HG03066 (cell line): ENCODE measurements at regions not wholly inside any gene's neighbourhood (a gene's known extent, or its start where the extent isn't known, plus 50 kb on each side); places are given as distances from the start of the nearest gene placed in this dataset.
"Not testable (repeated sequence)": the region's sequence is repeated elsewhere in the genome, so short reads cannot be mapped to it uniquely, and the experiment has no call there.

ENCODE experiments used
- ATAC-seq: cut with Tn5 transposase; IDR thresholded peaks from one replicate; pipeline ENCODE4 v1.9.1; 2021; ENCODE audit warnings: low read depth; ENCODE audit not compliant: unreplicated experiment

DNA sequence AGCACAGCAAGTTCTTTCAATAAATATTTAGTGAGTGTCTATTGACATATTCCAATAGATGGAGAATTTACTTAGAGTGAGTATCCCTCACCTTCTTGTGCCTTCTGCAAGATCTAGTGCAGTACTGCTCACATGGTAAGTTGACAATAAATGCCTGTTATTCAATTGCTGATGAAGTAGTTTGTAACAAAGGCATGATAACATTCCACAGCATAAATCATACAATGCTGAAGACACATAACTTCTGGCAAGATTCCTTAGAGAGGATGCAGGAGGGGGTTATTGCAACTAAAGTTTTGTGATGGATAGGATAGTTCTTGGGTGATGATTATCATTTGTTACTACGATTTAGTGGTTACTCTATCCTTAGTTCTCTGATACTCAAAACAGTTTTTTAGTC, 112.2 kb upstream of the RBMS3 start:
- ATAC-seq, result no peak

- ATAC-seq, result no peak
These were observed 111.4 kb upstream of the RBMS3 start for GRCh38 chr3:29169451-29169850.

DNA sequence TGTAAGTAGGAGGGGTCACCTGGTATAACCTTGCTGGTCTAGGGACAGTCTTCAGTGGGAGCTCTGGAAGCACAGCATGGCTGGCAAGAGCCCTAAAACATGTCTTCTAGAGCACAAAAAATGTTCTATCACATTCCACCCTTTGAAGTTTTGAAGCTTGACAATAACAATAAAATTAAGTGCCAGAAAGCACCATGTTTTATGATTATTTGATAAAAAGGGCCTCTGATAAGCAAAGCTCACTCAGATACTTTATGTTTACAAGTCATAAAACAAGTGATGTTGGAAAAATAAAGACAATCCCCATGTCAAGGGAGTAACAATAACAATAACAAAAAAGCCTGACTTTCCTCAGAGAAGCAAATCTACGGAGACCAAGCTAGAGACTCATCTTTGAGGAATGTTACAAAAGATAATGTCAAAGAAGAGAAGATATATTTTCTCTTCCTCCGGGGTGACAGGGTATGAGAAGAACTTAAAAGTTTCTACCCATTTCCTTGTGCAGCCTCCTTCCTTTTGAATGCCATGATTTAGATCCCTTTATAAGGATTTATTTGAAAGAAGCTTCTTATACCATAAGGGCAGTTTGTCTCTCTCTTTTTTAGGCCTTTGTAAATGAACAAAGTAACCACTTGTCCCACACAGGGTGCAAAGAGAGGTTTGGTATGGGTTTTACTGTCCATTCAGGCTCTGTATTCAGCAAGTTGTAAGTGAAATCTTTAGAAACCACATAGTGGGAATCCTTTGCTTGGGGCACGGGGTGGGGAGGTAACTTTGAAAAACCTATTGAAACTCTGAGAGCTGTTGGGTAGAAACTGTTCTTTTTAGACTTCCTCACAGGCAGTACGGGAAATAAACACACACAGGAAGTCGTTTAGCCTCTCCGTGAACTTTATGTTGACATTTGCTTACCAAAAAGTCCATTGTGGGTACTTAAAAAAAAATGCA, 109.6 kb upstream of the RBMS3 start:
- ATAC-seq, result no peak

GRCh38 chr3:29176501-29176900, 104.4 kb upstream of the RBMS3 start:
- no peak for ATAC-seq

DNA sequence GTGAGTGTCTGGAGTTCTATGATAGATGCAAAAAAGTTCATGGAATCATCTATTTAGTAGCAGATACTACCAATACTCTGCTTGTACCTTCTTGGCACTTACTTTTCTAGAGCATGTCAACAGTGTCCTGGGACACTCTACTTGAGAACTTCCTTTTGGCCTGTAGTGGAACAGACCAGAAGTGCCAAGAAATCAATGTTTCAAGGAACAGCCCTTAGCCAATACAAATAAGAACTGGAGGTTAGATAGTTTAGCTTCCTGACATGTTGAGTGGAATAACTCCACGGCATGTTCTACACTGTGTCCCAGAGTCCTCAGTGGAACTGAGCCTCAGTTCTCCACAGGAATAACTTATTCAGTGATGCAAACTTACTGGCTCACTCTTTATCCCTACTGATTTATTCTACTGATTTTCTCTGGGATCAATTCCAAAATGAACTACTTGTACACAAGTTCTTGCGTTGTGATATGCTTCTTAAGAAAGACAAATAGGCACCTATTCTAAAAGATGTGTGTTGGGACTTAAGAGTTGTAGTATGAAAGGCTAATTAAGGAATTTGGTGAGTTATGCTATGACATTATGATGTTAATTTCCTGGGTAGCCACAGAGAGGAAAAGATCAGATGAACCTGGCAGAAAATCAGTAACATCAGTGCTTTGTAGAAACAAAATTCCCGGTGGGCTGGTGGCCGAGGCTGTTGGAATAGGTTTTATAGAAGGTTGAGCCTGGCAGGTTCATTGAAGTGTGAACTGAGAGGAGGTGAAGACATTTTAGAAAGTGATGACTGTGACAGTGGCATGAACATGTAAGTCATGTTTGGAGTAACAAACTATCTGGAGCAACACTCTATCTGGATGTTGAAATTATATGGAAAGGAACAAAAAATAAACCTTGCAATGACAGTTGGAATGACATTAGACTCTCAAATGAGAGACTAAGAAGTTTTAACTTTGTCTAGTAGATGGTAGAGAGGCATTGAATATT, 101.8 kb upstream of the RBMS3 start:
- no peak for ATAC-seq

- ATAC-seq, result peak; percentile 71
These were observed 99.6 kb upstream of the RBMS3 start for GRCh38 chr3:29181149-29181780.

- no peak for ATAC-seq
These were observed 99.0 kb upstream of the RBMS3 start for GRCh38 chr3:29181872-29182271.

- not testable (repeated sequence) for ATAC-seq
These were observed 98.0 kb upstream of the RBMS3 start for GRCh38 chr3:29182828-29183227.

- no peak for ATAC-seq
These were observed 97.4 kb upstream of the RBMS3 start for GRCh38 chr3:29183346-29184087.

DNA sequence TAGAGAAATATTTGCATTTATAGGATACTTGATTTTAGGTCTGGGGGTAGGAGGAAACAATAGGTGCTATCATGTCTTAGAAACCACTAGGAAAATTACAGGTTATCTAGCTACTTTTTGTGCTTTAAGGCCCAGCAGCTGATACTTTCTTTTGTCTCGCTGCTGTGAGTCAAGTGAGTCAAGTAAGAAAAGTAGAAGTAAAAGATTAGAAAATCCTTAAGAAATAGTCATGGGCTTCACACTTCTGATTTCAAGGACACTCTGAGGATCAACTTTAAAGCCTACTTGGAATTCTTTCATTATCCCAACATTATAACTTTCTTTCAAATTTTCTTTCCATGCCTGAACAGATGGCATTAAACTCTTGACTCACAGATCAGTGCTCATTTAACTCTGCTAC, 95.2 kb upstream of the RBMS3 start:
- no peak for ATAC-seq

DNA sequence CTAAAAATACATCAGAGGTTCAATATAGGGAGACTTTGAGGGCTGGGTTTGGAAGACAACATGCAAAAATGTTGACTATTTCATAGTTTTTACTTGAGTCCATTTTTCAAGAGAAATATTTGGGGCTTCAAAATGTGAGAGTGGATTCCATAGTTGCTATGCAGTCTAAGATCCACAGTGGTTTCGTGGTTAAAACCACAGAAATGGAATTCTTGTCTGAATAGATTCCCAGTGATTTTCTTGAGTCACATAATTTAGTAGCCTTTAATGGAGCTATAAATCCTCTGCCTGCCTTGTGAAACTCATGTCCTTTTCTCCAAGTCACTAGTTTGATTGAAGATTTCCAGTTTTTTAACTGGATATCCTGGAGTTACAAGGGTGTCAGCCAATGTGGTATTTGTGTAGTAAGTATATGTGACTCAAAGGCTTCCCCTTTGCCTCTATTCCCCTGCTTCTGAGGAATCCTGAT, 94.7 kb upstream of the RBMS3 start:
- ATAC-seq, result no peak

DNA sequence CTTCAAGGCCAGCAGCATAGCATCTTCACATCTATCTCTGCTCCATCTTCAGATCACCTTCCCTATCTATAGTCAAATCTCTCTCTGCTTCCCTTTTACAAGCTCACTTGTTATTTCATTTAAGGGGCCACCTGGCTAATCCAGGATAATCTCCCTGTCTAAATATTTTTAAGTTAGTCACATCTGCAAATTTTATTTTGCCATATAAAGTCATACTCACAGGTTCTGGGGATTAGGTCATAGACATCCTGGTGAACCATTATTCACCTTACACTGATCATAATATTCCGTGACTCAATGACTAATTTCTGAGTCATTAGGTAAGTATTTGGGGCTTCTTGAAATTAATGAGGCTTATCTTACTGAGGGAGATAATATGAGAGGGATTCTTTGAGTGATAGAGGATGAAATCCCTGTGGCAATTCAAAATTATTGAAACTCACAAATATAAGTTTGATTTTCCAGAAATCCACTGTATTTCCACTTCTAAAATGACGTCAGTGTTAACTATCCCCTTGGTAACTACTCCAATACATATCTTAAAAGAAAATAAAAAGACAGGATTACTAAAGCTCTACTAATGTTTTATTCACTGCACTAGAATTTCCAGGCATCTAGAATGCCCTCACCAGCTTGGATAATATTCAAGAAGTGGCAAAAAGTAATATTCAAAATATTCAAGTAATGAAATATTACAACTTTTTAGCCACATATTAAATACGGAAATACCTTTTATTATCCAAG, 93.7 kb upstream of the RBMS3 start:
- no peak for ATAC-seq

DNA sequence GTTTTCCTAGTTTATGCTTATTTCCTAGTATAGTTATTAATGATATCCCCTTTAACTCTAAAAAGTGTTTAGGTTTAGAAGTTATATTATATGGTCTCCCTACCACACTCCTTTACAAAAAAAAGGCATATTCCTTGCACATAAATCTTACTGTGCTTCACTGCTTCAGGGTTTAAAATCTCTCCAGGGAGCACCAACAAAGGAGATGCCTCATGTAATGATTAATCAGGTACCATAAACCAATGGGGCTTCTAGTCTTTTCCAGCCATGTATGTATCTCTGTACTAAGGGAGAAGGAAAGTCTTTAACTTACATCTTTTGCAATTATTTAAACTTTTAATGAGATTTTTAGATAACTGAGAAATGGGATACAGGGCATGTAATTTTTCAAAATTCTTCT, 91.5 kb upstream of the RBMS3 start:
- no peak for ATAC-seq

- ATAC-seq, result no peak
These were observed 86.7 kb upstream of the RBMS3 start for GRCh38 chr3:29194139-29194538.

DNA sequence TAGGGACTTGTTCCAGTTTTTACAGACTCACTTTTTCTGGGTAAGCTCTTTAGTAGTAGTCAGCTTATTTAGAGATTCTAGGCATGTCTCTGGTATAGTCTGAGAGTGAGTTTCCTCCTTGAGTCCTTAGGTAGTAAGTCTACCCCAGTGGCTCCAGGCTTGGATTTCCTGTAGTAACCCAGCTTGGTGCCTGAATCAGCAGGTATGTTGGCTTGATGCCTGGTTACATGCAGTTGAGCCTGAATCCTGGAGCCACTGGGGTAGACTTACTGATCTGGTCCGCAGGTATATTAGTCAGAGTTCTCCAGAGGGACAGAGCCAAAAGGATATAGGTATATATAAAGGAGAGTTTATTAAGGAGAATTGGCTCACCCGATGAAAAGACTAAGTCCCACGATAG, 85.8 kb upstream of the RBMS3 start:
- no peak for ATAC-seq

DNA sequence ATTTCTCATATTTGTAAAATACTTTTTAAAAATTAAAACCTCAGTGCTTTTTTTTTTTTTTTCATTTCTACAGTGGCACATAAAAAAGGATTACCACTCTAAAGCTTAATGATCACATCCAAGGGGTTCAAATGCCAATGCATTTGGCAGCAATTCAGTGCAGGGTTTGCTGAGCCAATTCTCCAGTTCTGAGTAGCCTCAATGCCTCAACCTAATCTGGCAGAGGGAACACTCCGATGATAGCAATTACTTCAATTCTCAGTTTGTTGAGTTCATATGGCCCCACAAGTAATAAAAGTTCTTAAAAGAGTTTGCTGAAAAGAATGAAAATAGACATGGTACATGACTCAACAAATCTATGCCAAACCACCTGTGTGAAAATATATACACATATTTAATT, 79.3 kb upstream of the RBMS3 start:
- ATAC-seq, result no peak

DNA sequence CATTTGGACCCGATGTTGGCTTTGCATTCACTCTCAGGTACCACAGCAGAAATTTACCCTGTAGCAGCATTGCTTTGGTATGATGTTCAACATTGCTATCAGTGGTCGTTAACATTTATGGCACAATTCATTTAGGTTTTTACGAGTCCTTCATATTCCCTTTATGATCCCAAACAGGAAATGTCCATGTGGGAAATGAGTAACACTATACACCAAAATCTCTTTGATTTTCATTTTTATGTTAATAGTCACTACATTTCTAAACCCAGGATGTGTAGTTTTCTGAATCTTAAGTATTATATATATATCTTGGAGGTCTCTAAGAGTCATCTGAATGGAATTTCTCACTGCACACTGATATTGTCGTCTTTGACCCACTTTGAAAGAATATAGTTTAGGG, 78.5 kb upstream of the RBMS3 start:
- no peak for ATAC-seq

DNA sequence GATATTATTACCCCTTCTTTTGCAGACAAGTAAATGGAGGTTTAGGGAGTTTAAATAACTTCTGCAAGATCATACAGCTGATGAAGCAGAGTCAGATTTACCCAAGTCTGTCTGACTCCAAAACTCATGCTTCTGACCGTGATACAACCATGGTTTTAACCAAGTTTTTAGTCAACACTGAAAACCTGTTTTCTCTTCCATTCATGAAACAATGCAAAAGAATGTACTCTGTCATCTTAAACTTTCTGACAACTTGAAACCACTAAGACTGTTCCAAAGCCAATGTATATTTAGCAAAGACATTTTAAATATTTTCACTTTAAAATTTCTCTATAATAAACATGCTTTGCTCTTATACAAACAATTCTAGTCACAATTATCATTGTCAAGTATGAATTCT, 77.0 kb upstream of the RBMS3 start:
- no peak for ATAC-seq

DNA sequence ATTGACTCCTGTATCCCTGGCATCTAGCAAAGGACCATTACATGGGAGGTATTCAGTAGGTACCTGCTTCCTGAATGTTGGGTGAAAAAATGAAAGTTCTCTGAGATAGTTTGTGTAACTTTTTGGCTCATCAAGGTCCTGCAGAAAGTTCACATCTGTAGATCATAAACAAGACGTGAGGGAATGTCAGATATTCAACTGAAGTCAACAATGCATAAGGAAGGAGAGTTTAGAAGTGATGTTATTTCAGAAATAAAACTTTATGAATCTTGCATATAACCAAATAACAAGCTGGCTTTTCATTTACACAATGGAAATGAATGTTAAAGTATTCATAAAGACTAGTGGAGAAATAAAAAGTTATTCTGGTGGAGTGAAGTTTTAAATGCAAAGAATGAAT, 73.4 kb upstream of the RBMS3 start:
- ATAC-seq, result no peak
